NOMO-1 treated with dmso at 0.1 percent for 144 hours (cell line): ENCODE measurements at regions not wholly inside any gene's neighbourhood (a gene's known extent, or its start where the extent isn't known, plus 50 kb on each side); places are given as distances from the start of the nearest gene placed in this dataset.
A peak's percentile ranks its signal among the peaks of the same experiment; 100 is the strongest.

Experiments used
- DNase-seq: peaks from one replicate; lab custom pipeline; 2025; ENCODE audit not compliant: unreplicated experiment; lab: John Stamatoyannopoulos, UW

DNA sequence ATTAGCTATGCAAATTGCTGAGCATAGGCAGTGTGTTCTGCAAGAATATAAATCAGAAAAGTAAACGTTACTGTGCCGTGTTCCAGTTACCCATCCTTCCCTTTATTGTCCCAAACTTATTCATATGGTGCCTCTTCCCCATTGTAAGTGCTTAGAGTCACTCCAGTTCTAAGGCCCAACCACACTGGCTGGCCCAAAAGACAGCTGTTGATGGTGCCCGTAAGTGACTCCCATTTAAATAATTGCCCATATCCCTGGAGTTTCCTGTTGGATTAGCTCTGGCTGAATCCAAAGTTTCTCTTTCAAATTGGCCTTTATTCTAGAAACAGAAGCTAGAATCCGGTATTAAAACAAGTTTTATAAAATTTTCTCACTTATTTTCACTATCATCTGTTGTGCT is 400.1 kb upstream of the DDHD1 start:
- no peak for DNase-seq

DNA sequence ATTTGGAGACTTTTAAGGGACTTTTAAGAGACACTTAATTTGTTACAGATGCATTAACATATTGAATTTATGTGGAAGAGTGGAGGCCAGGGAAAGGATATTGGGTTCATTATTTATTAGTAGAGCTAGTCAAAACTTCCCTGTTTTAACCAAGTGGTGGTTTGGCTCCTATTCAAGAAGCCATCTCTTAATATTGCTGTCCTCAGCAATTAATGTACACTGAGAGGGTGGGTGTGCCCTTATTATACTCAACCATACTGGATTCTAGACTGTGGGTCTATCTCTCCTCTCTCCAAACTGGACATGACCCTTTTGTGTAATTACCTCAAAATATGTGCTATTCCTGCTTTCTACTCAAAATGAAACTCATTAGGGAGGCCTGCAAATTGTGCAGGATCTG is 398.7 kb upstream of the DDHD1 start:
- DNase-seq = no peak

DNA sequence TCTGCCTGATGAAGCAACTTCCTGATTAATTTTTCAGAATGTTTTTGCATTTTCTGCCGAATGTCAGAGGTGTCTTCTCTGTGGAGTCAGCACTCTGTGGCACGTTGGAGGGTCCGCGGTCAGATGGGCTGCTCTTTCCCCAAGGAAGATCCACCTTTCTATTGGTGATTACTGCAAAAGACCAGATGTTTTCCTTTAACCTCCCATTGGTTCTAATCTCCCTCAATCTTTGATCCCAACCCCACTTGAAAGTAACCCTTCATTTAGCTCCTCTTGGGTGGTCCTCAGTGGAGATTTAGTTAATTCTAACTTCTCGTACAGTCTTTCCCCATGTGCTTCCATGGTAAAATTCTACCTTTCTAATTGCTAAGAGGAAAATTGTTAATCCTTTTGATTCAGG is 397.7 kb upstream of the DDHD1 start:
- no peak for DNase-seq

DNA sequence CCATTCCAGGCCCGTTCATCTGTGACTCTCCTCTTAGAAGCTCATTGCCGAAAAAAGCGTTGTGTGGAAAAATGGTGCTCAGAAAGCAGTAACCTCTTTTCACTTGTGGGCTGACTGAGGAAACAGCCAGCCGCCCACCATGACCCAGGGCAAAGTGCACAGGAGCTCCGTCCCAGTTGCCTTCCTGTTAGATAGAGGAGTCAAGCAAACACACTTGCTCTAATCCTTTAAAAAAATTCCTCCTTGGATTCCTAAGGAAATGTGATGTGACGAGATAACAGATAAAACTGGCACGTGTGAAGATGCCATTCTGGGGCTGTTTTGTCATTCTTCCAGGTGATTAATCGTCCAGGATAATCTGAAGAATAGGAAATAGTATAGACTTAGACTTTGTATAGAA is 396.8 kb upstream of the DDHD1 start:
- DNase-seq = no peak

DNA sequence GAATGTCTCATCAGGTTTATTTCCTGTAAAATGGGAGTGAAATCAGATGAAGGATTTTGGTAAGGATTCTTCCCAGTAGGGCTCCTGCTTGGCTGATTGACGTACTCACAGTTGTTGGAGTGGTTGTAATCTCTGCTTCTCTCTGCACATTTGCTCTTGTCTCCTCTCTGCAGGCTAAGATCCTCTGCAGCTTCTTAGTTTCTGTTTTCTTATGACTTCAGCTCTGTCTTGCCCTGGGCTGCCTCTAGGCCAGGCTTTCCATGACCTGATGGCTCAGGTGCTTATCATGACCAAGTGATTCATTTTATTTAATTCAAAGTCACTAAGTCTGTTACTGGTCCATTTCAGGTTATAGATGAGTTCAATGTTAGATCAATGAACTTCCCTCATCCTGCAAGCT is 394.5 kb upstream of the DDHD1 start:
- DNase-seq = no peak

DNA sequence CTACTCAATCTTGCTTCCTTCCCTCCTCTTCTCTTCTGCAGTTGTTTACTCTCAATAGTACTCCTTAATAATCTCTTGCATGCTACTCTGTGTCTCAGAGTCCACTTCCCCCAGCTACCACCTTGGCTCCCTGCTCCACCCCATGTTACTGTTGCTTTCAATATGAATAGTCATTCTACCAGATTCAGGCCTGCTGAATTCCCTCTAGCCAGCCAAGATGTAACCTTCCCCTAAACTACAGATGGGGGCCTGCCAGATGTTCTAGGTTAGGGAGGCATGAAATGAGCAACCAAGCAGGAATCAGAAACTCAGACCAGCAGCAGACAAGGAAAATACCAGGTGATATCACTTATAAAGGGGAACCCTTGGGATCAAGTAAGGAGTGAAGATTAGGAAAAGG is 392.1 kb upstream of the DDHD1 start:
- no peak for DNase-seq

DNA sequence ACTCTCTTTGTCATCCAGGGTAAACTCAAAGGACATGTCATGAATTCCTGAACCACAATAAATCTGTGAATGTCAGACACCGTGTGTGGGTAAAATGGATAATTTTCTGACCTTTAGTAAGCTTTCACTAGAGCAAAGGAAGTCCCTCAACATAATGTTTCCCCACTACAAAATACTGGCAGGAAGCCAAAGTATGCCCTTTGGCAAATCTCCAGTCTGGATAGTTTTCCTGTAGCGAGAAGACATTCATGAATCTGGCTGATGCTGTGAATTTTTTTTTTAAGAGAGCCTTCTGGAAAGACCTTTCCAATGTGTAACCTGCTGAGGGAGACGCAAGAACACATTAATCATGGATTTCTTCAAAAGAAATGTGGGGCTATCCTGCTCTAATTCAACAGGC is 389.6 kb upstream of the DDHD1 start:
- no peak for DNase-seq

DNA sequence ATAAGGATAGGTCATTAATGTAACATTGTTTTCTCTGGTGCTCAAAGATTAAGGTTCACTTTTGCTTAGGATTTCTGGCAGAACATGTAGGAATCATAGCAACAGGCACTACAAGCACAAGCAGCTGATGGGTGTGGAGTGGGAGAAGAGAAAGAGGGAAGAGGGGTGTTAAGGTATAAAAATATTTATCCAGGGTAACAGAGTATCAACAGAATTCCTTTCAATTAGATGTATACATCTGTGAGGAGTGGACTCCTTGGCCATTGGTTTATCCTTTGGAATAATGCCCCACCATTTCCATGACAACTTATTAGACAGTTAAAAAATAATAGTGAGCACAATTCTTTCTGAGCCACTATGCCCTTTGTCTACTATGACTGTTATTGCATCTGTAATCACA is 388.3 kb upstream of the DDHD1 start:
- no peak for DNase-seq

DNA sequence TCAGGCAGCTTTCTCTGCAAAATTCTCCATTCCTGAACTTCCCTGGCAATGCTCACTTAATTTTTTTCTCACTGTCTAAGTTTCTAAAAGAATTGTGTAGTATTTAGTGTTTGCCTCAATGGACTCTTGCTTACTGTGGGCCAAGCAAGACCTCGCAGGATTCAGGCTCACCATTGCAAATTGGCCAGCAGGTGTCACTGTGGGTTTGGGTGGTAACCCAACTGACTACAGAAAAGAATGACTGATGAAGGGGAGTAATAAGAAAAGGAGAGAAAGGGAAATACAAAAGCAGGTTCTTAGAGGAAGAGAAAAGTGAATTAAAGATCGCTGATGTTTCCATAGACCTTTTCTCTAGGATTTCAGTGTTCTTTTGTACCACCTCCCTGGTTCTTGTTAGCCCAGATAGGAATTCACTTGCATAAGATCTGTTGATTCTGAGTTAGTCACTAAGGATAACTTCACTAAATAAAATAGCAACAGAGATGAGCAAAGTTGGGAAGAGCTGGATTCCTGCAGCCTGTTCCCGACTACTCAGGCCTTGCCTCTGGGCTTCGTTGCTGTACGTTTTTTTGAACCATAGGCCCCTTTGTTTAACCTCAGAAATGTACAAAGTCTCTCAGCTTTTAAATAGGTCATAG is 386.5 kb upstream of the DDHD1 start:
- DNase-seq = peak; percentile 9

DNA sequence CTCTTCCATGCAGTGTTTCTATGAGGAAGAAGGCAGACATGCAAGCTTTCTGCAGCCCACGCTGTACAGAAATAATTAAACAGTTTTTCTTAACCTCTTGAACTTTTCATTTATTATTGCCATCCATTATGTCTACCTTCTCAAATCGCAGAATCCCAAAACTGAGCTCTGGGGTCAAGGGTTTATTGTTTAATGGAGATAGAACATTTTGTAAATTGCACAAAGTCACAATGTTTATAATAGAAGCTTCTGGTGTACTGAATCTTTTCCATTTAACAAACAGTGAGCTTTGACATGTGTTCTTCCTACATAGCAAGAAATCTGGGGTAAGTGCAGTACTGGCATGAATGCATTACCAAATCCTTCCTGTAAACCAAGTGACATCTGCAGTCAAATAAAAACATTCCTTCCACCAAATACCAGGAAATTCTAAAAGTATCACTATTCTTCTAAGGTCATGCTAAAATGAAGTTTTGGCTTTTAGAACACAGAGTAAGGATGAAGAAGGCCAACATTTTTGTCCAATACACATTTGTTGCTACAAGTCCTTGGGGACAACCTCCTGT is 385.3 kb upstream of the DDHD1 start:
- no peak for DNase-seq

DNA sequence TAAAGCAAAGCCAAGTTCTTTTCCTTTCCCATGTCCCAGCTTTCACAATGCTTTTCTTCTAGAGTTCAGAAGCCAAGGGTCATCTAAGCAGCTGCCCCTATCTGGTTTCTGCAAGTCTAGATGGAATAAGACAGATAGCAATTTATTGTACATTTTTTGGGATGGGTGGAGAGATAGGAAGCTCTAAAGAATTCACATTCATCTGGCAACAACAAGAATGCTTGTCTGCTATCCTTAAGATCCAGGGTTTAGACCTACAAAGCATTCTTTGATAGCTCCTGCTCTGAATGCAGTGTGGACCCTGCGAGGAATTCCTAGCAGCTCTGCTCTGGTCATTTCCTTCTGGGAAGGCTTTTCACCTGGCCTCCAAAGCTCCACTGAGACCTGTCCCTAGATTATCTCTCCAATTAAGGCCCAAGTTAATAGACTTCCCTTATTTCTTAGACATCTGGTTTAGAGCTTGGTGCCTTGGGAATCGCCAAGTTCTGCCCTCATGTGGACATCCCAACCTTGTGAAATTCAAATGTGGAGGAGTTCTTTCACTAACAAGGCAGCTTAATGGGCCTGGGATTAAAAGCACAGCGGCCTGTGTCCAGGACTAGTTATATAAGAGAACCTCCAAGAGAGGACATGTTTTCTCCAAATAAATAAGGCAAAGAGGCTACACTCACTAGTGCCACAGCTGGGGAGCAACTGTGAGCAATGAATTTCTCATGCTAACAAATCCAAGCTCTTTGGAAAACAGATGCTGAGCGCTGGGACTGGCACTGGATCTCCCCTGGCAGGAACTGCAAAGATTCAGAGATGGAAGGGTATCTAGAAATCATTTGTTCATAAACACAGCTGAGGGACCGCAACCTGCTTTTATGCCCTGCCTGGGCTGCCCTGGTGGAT is 384.5 kb upstream of the DDHD1 start:
- DNase-seq = no peak

DNA sequence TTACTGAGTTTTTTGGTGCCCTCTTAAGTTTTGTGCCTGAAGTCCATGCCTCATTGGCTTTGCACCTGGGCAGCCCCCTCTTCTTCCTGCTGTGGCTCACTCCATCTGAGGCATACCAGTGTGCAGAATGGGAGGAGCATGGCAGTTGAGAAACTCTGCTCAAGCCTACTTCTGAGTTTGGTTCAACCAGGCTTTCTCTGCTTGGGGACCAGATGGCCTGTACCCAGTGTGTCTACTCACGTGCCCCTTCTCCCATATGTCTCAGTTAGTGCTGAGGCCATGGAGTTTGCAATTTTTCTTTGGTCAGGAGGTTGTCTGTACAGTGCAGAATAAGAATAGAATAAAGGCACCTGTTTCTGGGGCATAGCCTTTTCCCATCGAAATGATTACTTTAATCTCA is 383.3 kb upstream of the DDHD1 start:
- no peak for DNase-seq

DNA sequence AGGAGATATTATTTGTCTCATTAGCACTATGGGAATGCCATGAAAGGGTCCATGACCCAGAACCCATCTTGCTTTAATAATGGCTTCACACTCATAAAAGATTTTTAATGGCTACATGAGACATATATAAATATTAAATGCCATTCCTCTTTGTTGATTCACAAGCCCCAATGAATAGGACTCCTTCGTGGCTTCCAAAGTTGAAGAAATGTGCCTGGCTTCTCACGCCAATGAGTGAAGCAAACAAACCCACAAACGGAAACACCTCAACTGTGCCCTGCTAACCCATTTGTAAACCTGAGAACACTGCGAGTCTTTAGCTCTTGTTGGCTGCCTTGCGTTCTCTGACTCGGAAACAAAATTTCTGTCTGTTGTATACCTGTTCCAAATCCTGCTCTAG is 381.7 kb upstream of the DDHD1 start:
- no peak for DNase-seq

DNA sequence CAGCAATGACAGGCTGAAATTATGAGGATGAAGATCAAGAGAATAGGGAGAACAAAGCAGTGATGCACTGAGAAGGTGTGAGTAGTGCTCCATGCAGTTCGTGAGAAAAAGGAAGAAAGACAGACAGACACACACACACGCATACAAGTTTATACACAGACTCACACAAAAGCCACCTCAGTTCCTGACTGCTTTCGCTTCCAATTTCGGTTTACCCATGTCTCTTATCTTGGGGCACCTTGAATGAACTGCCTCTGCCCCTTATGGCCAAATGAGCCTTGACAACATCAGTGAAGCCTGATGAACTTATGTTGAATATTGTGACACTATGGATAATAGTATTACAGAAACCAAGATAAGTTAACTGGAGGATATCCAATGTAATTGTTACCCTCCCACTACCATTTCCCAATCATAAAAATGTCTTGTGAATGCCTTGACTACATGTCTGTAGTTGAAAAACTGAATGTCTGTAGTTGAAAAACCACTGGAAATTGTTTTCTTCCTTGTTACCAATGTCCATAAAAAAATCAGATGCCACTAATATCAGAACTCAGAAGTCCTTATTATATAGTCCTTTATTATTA is 380.4 kb upstream of the DDHD1 start:
- DNase-seq = no peak

DNA sequence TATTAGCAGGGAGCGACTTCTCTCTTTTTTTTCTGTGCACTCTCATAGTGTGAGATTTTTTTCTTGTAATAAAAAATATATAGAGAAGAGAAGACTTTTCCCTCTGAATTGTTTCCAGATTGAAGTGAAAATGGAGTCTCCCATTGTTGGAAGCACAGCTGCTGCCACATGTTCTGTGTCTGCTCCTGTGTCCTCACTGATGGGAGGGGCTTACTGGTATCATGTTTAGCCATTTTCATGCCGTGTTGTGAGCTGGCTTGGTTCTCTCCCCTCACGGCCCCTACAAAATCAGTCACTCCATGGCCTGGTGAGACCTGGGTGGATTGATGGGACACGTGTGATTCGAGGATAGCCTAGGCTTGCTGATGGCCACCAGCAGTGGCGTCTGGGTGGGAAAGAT is 379.7 kb upstream of the DDHD1 start:
- DNase-seq = no peak

DNA sequence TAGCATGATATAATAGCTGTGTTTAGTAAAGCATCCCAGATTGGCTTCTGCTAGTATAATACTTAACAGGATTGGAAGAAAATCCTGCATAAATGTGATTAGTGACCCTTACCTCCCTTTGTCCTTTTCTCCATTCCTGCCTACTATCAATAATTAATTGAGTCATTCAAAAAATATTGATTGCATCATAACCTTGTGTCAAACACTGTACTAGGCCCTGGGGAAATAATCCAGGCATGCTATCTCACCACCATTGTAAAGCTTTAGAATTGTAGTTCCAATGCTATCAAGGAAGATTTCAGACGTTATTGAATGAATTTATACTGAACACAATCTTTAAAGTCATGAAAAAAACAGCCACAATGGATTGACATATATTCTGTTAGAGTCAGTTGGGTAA is 378.6 kb upstream of the DDHD1 start:
- no peak for DNase-seq

DNA sequence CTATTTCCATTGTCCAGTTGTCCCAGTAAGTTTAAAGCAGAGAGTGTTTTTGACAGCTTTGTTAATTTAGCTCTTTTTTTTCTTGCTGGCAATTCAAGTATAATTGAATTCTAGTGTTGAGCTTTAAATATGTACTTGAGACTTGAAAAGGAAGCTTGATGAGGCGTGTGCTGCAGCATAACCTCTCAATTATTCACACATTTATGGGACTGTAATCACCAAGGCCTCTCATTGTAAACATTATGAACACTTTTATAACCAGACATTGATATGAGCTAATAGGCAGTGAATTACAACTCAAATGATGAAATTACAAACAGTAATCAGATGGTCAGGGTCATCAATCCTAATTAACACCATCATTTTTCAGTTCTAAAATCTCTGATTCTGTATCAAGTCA is 378.0 kb upstream of the DDHD1 start:
- DNase-seq = no peak

DNA sequence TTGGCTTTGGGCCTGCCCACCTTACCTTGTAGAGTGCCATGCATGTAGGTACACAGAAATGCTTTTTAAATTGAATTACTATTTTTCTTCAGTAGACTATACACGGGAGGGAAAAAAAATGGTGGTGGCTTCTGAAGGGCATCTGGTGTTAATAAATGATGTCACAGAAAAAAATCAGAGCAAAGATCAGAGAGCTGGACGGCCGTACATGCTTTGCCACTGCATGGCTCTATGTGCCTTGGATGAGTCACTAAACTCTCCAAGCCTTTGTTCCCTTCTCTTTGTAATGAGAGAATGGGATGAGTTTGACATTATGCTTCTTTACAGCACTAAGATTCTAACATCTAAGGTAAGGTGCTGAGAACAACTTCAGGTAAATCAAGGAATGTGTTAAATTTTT is 376.4 kb upstream of the DDHD1 start:
- DNase-seq = no peak

DNA sequence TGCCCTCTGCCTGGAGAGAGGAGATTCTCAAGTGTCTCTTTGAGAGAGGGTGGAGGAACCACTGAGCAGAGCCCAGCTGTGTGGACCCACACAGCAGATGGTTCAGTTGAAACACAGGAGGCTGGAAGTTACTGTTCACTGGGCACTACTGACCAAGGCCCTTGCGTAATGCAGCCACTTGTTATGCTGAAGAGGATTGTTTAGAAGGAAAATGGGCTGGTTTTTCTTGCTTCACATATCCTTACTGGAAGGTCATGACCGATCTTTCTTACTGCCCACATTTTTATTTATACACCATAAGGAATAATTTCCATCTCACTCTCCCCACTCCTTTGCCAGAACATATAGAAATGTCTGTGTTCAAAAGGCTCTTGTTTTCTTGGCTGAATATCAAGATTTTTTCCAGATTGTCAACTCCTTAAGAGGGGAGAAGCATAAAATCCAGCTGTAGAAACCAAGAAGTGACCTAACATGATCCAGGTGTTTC is 375.1 kb upstream of the DDHD1 start:
- DNase-seq = no peak

DNA sequence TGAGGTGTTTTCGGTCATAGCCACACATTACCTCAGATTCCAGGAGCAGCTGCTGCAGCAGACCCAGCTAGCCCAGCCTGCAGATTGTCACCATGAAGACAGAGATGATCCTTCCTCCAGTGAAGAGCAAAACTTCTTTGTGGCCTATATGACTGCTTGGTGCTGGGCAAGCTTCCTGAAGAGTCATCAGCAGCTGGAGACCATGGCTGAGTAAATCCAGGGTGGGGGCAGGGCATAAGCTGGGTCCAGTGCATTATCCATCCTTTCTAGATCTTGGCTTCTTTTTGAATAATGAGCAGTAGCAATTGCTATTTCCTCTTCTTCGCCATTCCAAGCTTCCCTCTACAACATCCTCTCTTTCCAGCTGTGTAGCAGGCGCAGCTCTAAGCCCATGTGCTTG is 373.1 kb upstream of the DDHD1 start:
- no peak for DNase-seq

DNA sequence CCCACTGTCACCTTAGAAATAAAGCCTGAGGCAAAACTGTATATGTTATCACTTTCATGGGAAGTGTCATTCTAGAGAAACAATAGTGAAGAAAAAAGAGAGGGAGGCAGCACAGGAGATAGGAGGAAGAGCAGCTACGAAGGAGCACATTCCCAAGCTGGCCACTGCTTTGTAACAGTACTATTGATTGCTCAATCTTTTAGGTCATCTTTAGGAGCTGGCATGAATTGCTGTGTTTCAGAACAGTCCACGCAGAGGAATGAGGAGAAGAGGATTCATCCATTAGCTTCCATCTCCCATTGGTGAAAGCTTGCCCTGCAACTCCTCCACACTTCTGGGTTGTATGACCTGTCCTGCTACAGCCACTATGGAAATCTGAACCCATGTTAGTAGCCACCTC is 372.5 kb upstream of the DDHD1 start:
- no peak for DNase-seq

DNA sequence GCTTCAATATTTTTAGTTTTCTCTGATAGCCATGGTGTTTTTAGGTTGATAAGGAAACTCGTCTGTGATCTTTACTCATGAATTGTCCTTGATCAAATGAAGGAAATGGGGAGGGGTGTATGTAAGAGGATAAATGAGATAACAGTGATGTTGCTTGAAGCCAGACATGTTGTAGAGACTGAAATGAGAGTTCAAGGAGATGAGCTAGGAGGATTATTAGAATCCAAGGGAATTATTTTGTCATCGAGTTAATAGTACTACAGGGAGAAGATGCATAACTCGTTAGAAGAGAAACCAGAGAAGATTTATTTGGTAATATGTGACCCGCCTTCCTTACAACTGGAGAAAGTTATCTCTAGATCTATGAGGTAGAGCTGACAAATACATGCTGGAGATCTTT is 371.3 kb upstream of the DDHD1 start:
- no peak for DNase-seq
